ENCODE measurements at regions not wholly inside any gene's neighbourhood (a gene's known extent, or its start where the extent isn't known, plus 50 kb on each side); places are given as distances from the start of the nearest gene placed in this dataset.

DNA sequence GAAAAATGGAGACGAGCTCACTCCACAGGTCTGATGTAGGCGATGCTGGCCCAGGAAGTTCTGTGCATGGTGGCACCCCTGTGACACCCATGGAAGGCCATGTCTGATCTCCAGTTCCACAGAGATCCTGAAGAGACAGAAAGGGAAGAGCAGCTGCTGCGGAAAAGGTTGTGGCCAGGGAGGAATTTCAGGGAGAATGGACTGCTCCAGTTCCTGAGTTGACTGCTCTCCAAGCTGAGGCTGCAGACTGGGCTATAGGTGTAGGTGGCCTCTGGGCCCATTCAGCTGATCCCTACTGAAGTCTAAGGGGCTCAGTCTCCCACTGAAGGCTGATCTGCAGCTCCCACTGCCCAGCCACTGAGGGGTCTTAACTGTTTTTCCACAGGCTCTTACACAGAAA is 89.2 kb downstream of the ETS2 start:
- FAIRE-seq (no peak), DNase-seq (no peak)
- intact Hi-C loops (cut with DNase I) = no loop called here
- no peaks in the 10 kb centered on the region for H3K27me3 ChIP-seq (ENCODE audit: control insufficient read depth, insufficient read depth, low read length)
- no peaks in the 10 kb centered on the region for H3K36me3 ChIP-seq (ENCODE audit: control insufficient read depth in 2 of 3, insufficient read depth in 3 of 3, low read length in 3 of 3)
- no peak overlapping the region for H3K9ac ChIP-seq (ENCODE audit: low read length in 3 of 3)
- H3K4me3 ChIP-seq (ENCODE audit: low read length in 3 of 3) = no peak overlapping the region
- no peaks in the 10 kb centered on the region for H3K9me3 ChIP-seq (ENCODE audit: control insufficient read depth in 2 of 3, insufficient read depth in 1 of 3, low read length in 3 of 3)
- no peak overlapping the region for H3K27ac ChIP-seq (ENCODE audit: low read depth in 2 of 2, low read length in 2 of 2)
- H3K4me1 ChIP-seq (ENCODE audit: control insufficient read depth in 2 of 3, insufficient read depth in 2 of 3, low read depth in 1 of 3, low read length in 3 of 3) = no peaks in the 10 kb centered on the region
- TF ChIP-seq, protein P1, sequence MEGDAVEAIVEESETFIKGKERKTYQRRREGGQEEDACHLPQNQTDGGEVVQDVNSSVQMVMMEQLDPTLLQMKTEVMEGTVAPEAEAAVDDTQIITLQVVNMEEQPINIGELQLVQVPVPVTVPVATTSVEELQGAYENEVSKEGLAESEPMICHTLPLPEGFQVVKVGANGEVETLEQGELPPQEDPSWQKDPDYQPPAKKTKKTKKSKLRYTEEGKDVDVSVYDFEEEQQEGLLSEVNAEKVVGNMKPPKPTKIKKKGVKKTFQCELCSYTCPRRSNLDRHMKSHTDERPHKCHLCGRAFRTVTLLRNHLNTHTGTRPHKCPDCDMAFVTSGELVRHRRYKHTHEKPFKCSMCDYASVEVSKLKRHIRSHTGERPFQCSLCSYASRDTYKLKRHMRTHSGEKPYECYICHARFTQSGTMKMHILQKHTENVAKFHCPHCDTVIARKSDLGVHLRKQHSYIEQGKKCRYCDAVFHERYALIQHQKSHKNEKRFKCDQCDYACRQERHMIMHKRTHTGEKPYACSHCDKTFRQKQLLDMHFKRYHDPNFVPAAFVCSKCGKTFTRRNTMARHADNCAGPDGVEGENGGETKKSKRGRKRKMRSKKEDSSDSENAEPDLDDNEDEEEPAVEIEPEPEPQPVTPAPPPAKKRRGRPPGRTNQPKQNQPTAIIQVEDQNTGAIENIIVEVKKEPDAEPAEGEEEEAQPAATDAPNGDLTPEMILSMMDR (IDR thresholded peaks at IDR 0.05; ENCODE audit: borderline replicate concordance, extremely low read depth, insufficient read depth) = no peak

DNA sequence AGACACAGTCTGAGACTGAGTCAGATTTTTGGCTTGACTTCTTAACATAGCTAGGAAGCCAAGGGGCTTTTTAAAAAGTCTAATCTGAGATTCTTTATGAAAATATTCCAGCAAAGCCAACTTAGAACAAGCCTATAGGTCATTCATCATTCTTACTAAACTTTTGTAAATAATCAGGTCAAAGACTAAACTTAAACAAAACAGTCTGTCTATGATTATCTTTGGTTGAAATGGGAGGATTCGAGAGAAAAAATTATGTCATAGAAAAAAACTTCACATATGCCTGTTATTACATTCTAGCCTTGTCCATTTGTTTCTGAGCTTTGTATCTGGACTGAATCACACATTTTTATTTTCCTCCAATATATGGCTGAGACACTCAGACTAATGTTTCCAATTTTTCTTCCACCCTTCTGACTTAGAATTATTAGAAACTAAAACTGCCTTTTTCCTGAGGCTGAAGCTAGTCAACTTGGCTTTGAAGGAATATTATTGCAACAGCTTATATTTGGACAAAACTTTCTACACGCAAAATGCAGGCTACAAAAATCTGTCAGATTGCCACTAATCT is 83.3 kb downstream of the ETS2 start:
- Histone ChIP-seq H3K4me3 (ENCODE audit: low read length in 3 of 3) (no peak overlapping the region), H3K36me3 (ENCODE audit: control insufficient read depth in 2 of 3, insufficient read depth in 3 of 3, low read length in 3 of 3) (no peaks in the 10 kb centered on the region), H3K4me1 (ENCODE audit: control insufficient read depth in 2 of 3, insufficient read depth in 2 of 3, low read depth in 1 of 3, low read length in 3 of 3) (no peaks in the 10 kb centered on the region), H3K9me3 (ENCODE audit: control insufficient read depth in 2 of 3, insufficient read depth in 1 of 3, low read length in 3 of 3) (peaks cover 0 to 14% (median 0%) of the 10 kb centered on the region in 3 donors), H3K27me3 (ENCODE audit: control insufficient read depth, insufficient read depth, low read length) (no peaks in the 10 kb centered on the region), H3K9ac (ENCODE audit: low read length in 3 of 3) (no peak overlapping the region), H3K27ac (ENCODE audit: low read depth in 2 of 2, low read length in 2 of 2) (no peak overlapping the region)
- FAIRE-seq (no peak), DNase-seq (no peak)
- intact Hi-C loops (cut with DNase I) = no loop called here
- TF ChIP-seq, protein P1 (IDR thresholded peaks at IDR 0.05; ENCODE audit: borderline replicate concordance, extremely low read depth, insufficient read depth) = no peak

DNA sequence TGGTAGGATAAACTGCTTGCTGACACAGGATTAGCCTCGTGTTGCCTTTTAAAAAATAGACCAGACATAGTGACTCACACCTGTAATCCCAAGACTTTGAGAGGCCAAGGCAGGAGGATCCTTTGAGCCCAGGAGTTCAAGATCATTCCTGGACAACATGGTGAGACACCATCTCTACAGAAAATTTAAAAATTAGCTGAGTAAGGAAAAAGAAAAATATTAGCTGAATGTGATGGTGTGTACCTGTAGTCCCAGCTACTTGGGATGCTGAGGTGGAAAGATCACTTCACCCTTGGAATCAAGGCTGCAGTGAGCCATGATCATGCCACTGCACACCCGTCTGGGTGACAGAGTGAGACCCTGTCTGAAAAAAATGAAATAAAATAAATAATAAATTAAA is 82.0 kb downstream of the ETS2 start:
- FAIRE-seq (no peak), DNase-seq (no peak)
- no peak overlapping the region for H3K9ac ChIP-seq (ENCODE audit: low read length in 3 of 3)
- no peak overlapping the region for H3K27ac ChIP-seq (ENCODE audit: low read depth in 2 of 2, low read length in 2 of 2)
- TF ChIP-seq, protein P1 (IDR thresholded peaks at IDR 0.05; ENCODE audit: borderline replicate concordance, extremely low read depth, insufficient read depth) = no peak
- H3K36me3 ChIP-seq (ENCODE audit: control insufficient read depth in 2 of 3, insufficient read depth in 3 of 3, low read length in 3 of 3) = no peaks in the 10 kb centered on the region
- H3K9me3 ChIP-seq (ENCODE audit: control insufficient read depth in 2 of 3, insufficient read depth in 1 of 3, low read length in 3 of 3) = peaks cover 0 to 14% (median 0%) of the 10 kb centered on the region in 3 donors
- intact Hi-C loops (cut with DNase I) = no loop called here
- H3K27me3 ChIP-seq (ENCODE audit: control insufficient read depth, insufficient read depth, low read length) = no peaks in the 10 kb centered on the region
- no peaks in the 10 kb centered on the region for H3K4me1 ChIP-seq (ENCODE audit: control insufficient read depth in 2 of 3, insufficient read depth in 2 of 3, low read depth in 1 of 3, low read length in 3 of 3)
- no peak overlapping the region for H3K4me3 ChIP-seq (ENCODE audit: low read length in 3 of 3)

All from kidney (tissue), 13 donors.